Fibroblast of lung (primary cell): ENCODE measurements at regions not wholly inside any gene's neighbourhood (a gene's known extent, or its start where the extent isn't known, plus 50 kb on each side); places are given as distances from the start of the nearest gene placed in this dataset.
A peak's percentile ranks its signal among the peaks of the same experiment; 100 is the strongest.

Source experiments
- EZH2 ChIP-seq: IDR thresholded peaks from 2 replicates; pipeline ENCODE4 v1.5.1; 2012; ENCODE audit warnings: low read length, control low read depth, mild to moderate bottlenecking; ENCODE audit errors: missing control alignments
- TF ChIP-seq, protein P1 (sequence below), 2 donors: IDR thresholded peaks in 1 of 2; conservative IDR thresholded peaks in 1 of 2; 1 replicate in 1 of 2; 2 replicates in 1 of 2; pipeline ENCODE4 v1.5.1; 2011 to 2012; ENCODE audit warnings: low read length in 2 of 2, control low read depth in 1 of 2, inconsistent platforms in 1 of 2, low read depth in 1 of 2, mild to moderate bottlenecking in 1 of 2

DNA sequence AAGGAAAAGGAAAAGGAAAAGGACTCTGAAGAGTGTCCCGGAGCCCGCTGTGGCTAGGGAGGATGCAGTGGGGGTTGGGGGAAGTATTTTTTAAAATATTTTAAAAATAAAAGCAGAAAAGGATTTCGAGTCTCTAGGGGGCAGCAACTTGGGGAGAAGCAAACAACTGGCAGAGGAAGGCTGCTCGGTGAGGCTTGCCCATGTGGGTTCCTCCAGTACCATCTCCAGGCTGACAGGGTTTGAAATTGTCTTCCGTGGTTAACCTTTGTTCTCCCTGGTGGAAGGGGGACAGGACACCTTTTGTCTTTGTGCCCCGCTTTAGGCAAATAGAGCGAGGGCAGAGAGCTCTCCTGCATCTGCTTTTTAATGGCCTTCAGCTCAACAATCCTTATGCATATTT lies 60.4 kb upstream of the SNX9 start:
- TF ChIP-seq, protein P1, sequence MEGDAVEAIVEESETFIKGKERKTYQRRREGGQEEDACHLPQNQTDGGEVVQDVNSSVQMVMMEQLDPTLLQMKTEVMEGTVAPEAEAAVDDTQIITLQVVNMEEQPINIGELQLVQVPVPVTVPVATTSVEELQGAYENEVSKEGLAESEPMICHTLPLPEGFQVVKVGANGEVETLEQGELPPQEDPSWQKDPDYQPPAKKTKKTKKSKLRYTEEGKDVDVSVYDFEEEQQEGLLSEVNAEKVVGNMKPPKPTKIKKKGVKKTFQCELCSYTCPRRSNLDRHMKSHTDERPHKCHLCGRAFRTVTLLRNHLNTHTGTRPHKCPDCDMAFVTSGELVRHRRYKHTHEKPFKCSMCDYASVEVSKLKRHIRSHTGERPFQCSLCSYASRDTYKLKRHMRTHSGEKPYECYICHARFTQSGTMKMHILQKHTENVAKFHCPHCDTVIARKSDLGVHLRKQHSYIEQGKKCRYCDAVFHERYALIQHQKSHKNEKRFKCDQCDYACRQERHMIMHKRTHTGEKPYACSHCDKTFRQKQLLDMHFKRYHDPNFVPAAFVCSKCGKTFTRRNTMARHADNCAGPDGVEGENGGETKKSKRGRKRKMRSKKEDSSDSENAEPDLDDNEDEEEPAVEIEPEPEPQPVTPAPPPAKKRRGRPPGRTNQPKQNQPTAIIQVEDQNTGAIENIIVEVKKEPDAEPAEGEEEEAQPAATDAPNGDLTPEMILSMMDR (conservative IDR thresholded peaks at IDR 0.05 in 1 of 2, IDR thresholded peaks at IDR 0.05 in 1 of 2; ENCODE audit: low read depth in 1 of 2, low read length in 2 of 2): peak; percentile 8 to 24
- no peak for TF ChIP-seq EZH2
